ENCODE measurements at regions not wholly inside any gene's neighbourhood (a gene's known extent, or its start where the extent isn't known, plus 50 kb on each side); places are given as distances from the start of the nearest gene placed in this dataset.

DNA sequence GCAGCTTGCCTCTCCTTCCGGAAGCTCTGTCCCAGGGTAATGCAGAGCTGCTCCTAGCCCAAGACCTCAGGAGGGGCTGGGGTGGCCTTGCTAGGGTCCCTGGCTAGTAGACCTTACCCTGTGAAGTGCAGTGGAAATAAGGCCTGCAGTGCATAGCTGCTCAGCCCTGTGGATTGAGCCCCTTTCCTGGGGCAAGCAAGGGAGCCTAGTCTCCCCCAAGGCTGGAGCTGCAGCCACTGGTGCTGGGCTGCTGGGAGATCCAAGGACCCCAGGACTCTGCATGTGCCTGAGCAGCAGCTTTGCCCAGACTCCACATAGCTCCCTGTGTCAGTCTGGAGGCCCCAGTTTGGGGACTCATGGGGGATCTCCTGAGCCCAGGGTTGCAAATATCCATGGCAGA, 57.9 kb downstream of the FANCF start:
- H3K27ac ChIP-seq: no peak overlapping the region
- TF ChIP-seq CTCF (conservative IDR thresholded peaks at IDR 0.05): no peak

GRCh38 chr11:22566293-22566692, 59.3 kb downstream of the FANCF start:
- no peak overlapping the region for H3K27ac ChIP-seq
- no peak for TF ChIP-seq CTCF (conservative IDR thresholded peaks at IDR 0.05)

- TF ChIP-seq CTCF (conservative IDR thresholded peaks at IDR 0.05): no peak
- no peak overlapping the region for H3K27ac ChIP-seq
Observed at GRCh38 chr11:22561283-22561682, 64.3 kb downstream of the FANCF start.

DNA sequence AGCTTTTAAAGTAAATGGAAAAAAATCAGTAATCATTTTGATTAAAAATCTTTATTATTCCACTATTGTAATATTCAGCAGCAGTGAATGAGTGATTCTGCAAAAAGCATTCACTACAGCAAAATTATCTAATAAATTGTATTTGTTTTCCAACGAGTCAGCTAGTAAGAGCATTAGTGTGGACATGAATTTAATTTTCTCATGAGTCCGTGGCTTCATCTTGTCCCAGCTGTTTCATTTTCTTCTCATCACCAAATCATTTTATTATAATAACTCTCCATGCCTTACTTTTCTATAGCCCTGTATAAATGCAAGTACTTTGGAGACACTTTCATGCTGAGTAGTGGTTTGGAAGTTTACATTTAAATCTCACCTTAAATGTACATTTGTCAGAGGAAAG, 66.2 kb downstream of the FANCF start:
- TF ChIP-seq CTCF (conservative IDR thresholded peaks at IDR 0.05): no peak
- H3K27ac ChIP-seq: no peak overlapping the region

DNA sequence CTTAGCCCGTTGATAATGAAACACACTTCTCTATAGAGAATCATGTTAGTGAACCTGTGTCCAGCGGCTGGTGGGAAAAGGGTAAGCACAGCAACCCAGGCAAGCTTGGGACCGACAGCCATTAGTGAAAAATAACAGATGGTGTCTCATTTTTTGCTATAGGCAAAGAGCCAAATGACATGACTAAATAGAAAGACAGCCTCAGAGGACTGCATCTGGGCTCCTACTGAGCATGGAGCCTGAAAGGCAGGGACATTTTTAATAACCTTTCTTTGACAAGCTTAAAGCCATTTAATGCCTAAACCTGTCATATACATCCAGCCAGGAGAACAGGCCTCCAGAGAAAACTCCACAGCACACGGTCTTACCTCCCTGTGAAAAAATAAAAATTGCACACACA, 67.0 kb downstream of the FANCF start:
- no peak for TF ChIP-seq CTCF (conservative IDR thresholded peaks at IDR 0.05)
- H3K27ac ChIP-seq: no peak overlapping the region

DNA sequence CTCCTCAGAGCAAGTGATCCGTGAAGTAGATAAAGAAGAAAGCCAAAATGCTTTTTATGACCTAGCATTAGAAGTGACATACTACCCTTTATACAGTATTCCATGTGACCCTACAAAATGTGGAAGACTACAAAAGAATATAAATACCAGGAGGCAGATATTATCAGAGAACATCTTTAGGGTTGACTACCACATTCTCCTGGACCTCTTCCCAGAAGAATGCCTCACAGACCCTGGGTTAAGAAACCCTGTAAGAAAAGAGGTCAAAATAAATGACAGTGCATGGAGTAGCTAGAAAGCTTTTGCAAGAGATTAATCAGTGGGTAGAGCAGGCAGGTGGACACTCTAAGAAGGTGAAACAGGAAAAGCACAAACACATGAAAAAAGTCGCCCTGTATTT, 69.2 kb downstream of the FANCF start:
- TF ChIP-seq CTCF (conservative IDR thresholded peaks at IDR 0.05): no peak

DNA sequence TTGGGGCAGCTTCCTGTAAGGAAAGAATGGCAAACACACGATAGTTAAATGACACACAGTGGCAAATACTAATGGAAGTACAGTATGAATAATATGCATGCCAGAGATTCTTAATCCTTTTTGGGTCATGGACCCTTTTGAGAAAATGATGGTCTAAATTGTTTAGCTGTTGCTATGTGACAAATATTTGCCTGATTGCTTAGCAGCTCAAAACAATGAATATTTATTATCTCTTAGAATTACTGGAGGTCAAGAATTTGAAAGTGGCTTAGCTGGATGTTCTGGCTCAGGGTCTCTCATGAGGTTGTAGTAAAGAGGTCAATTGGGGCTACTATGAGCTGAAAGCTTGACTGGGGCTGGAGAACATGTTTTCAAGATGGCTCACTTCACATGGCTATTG, 69.7 kb downstream of the FANCF start:
- no peak for TF ChIP-seq CTCF (conservative IDR thresholded peaks at IDR 0.05)
- H3K27ac ChIP-seq: no peak overlapping the region

More for the DNA sequence above, 69.2 kb downstream of the FANCF start:
- no peak overlapping the region for H3K27ac ChIP-seq

DNA sequence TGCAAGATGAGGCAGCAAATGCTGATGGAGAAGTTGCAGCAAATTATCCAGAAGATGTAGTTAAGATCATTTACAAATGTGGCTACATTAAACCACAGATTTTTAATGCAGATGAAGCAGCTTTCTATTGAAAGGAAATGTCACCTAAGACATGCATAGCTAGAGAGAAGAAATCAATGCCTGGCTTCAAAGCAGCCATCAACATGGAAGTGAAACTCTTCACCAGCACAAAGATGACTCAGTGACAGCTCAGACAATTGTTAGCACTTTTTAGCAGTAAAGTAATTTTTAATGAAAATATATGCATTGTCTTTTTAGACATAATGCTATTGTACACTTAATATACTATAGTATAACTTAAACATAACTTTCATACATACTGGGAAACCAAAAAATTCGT, 71.4 kb downstream of the FANCF start:
- no peak overlapping the region for H3K27ac ChIP-seq
- no peak for TF ChIP-seq CTCF (conservative IDR thresholded peaks at IDR 0.05)
